KMS-11 (cell line): ENCODE measurements at regions not wholly inside any gene's neighbourhood (a gene's known extent, or its start where the extent isn't known, plus 50 kb on each side); places are given as distances from the start of the nearest gene placed in this dataset.
"Not testable (repeated sequence)": the region's sequence is repeated elsewhere in the genome, so short reads cannot be mapped to it uniquely, and the experiment has no call there.

Source experiments
- H2AFZ ChIP-seq: fragments of 200-600 bp; sonication (generic); 2 replicates; pipeline ENCODE4 v1.6.1; 2016; ENCODE audit warnings: antibody characterized with exemption, mixed run types, low read depth
- H3K27ac ChIP-seq: fragments of 200-600 bp; sonication (generic); 2 replicates; pipeline ENCODE4 v1.6.1; 2016; ENCODE audit warnings: mild to moderate bottlenecking, mixed run types
- H3K27me3 ChIP-seq: fragments of 200-600 bp; sonication (generic); 2 replicates; pipeline ENCODE4 v1.6.1; 2017; ENCODE audit warnings: mild to moderate bottlenecking, low read depth, mixed run types, moderate library complexity; ENCODE audit not compliant: insufficient read depth
- H3K36me3 ChIP-seq: fragments of 200-600 bp; sonication (generic); 2 replicates; pipeline ENCODE4 v1.6.1; 2017; ENCODE audit warnings: mild to moderate bottlenecking, mixed run types; ENCODE audit not compliant: insufficient read depth
- H3K4me1 ChIP-seq: fragments of 200-600 bp; sonication (generic); 2 replicates; pipeline ENCODE4 v1.6.1; 2016; ENCODE audit warnings: mild to moderate bottlenecking, low read depth, mixed run types; ENCODE audit not compliant: poor library complexity, severe bottlenecking
- H3K4me2 ChIP-seq: fragments of 200-600 bp; sonication (generic); 2 replicates; pipeline ENCODE4 v1.7.0; 2016; ENCODE audit warnings: mild to moderate bottlenecking, mixed run types
- H3K4me3 ChIP-seq: fragments of 200-600 bp; sonication (generic); IDR thresholded peaks from 2 replicates; pipeline ENCODE4 v1.6.1; 2017; ENCODE audit warnings: low read depth, low read length, mixed read lengths; ENCODE audit not compliant: insufficient read depth
- H3K79me2 ChIP-seq: fragments of 200-600 bp; sonication (generic); 2 replicates; pipeline ENCODE4 v1.6.1; 2016; ENCODE audit warnings: low read depth, mixed run types; ENCODE audit not compliant: insufficient read depth
- H3K9ac ChIP-seq: fragments of 200-600 bp; sonication (generic); 2 replicates; pipeline ENCODE4 v1.6.1; 2016; ENCODE audit warnings: mild to moderate bottlenecking, mixed run types
- H4K20me1 ChIP-seq: fragments of 200-600 bp; sonication (generic); 2 replicates; pipeline ENCODE4 v1.6.1; 2016; ENCODE audit warnings: mild to moderate bottlenecking, mixed run types; ENCODE audit not compliant: insufficient read depth
- CTCF ChIP-seq: fragments of 200-600 bp; sonication (generic); conservative IDR thresholded peaks from 2 replicates; pipeline ENCODE4 v1.6.1; 2017; ENCODE audit warnings: low read depth, mild to moderate bottlenecking, antibody characterized with exemption, low read length, moderate library complexity, mixed read lengths

- Histone ChIP-seq H2AFZ (no peak overlapping the region), H3K79me2 (no peaks in the 10 kb centered on the region), H4K20me1 (no peaks in the 10 kb centered on the region), H3K27ac (no peak overlapping the region), H3K27me3 (no peaks in the 10 kb centered on the region), H3K4me3 (no peak overlapping the region), H3K36me3 (no peaks in the 10 kb centered on the region), H3K9ac (no peak overlapping the region), H3K4me2 (no peak overlapping the region), H3K4me1 (no peaks in the 10 kb centered on the region)
- no peak for TF ChIP-seq CTCF
Observed at GRCh38 chr5:122668552-122668951, 106.3 kb upstream of the SNX2 start.

- not testable (repeated sequence) for H2AFZ ChIP-seq, H3K27ac ChIP-seq, H3K4me1 ChIP-seq, H3K4me2 ChIP-seq, H3K36me3 ChIP-seq, H3K9ac ChIP-seq, H4K20me1 ChIP-seq, H3K27me3 ChIP-seq, H3K4me3 ChIP-seq, H3K79me2 ChIP-seq
Observed at GRCh38 chr5:122669709-122670108, 105.2 kb upstream of the SNX2 start.

GRCh38 chr5:122673343-122673742 is 101.5 kb upstream of the SNX2 start:
- H3K4me3 ChIP-seq, result no peak overlapping the region
- H3K79me2 ChIP-seq, result no peaks in the 10 kb centered on the region
- H3K27ac ChIP-seq, result no peak overlapping the region
- H3K27me3 ChIP-seq, result no peaks in the 10 kb centered on the region
- no peaks in the 10 kb centered on the region for H3K4me1 ChIP-seq
- H3K36me3 ChIP-seq, result no peaks in the 10 kb centered on the region
- H4K20me1 ChIP-seq, result no peaks in the 10 kb centered on the region
- H2AFZ ChIP-seq, result no peak overlapping the region
- no peak overlapping the region for H3K4me2 ChIP-seq
- no peak overlapping the region for H3K9ac ChIP-seq
- TF ChIP-seq CTCF, result no peak

- no peak overlapping the region for H2AFZ ChIP-seq
- H4K20me1 ChIP-seq, result no peaks in the 10 kb centered on the region
- H3K4me1 ChIP-seq, result no peaks in the 10 kb centered on the region
- no peaks in the 10 kb centered on the region for H3K36me3 ChIP-seq
- no peaks in the 10 kb centered on the region for H3K79me2 ChIP-seq
- no peak overlapping the region for H3K27ac ChIP-seq
- H3K4me3 ChIP-seq, result no peak overlapping the region
- H3K4me2 ChIP-seq, result no peak overlapping the region
- H3K27me3 ChIP-seq, result no peaks in the 10 kb centered on the region
- no peak for TF ChIP-seq CTCF
- H3K9ac ChIP-seq, result no peak overlapping the region
Observed at GRCh38 chr5:122674385-122674784, 100.5 kb upstream of the SNX2 start.

- H2AFZ ChIP-seq, result no peak overlapping the region
- H3K9ac ChIP-seq, result no peak overlapping the region
Observed at GRCh38 chr5:122680623-122681350, 94.1 kb upstream of the SNX2 start.

More at GRCh38 chr5:122680623-122681350, 94.1 kb upstream of the SNX2 start:
- Histone ChIP-seq H3K27ac (no peak overlapping the region), H3K4me2 (no peak overlapping the region), H3K36me3 (no peaks in the 10 kb centered on the region), H3K4me1 (peaks cover 6% of the 10 kb centered on the region), H4K20me1 (no peaks in the 10 kb centered on the region), H3K27me3 (no peaks in the 10 kb centered on the region; the same call in 1 of the 2 replicates), H3K79me2 (no peaks in the 10 kb centered on the region), H3K4me3 (no peak overlapping the region)
- TF ChIP-seq CTCF, result no peak
